ENCODE measurements at regions not wholly inside any gene's neighbourhood (a gene's known extent, or its start where the extent isn't known, plus 50 kb on each side); places are given as distances from the start of the nearest gene placed in this dataset.

- 87 to 97% (median 93%) methylated on average over 1 of the region's 1 CpG for WGBS, 5 donors
- Histone ChIP-seq H3K4me3 (no peak overlapping the region), H3K4me1 (no peaks in the 10 kb centered on the region), H3K27me3 (replicated peaks in 1 of 7) (no peaks in the 10 kb centered on the region), H3K27ac (no peak overlapping the region), H3K9me3 (no peaks in the 10 kb centered on the region), H3K36me3 (no peaks in the 10 kb centered on the region)
- DNase-seq = no peak
- no peak for TF ChIP-seq CTCF (IDR thresholded peaks at IDR 0.05 in 8 of 11, conservative IDR thresholded peaks at IDR 0.05 in 3 of 11)
- TF ChIP-seq POLR2AphosphoS5 (IDR thresholded peaks at IDR 0.05) = no peak
- TF ChIP-seq POLR2A (IDR thresholded peaks at IDR 0.05) = no peak
- intact Hi-C loops (cut with DNase I; ENCODE audit: low total_unique reads) = no loop called here
Observed at GRCh38 chr18:6563896-6564295, 149.2 kb upstream of the L3MBTL4 start.

GRCh38 chr18:6564950-6565814, 150.5 kb upstream of the L3MBTL4 start:
- WGBS, 5 donors = 87 to 94% (median 90%) methylated on average over 4 of the region's 4 CpGs
- no peak overlapping the region for H3K27ac ChIP-seq
- TF ChIP-seq POLR2AphosphoS5 (IDR thresholded peaks at IDR 0.05) = no peak
- no peak for TF ChIP-seq POLR2A (IDR thresholded peaks at IDR 0.05)
- TF ChIP-seq CTCF (IDR thresholded peaks at IDR 0.05 in 8 of 11, conservative IDR thresholded peaks at IDR 0.05 in 3 of 11) = no peak
- DNase-seq = no peak
- H3K9me3 ChIP-seq = no peaks in the 10 kb centered on the region
- no peaks in the 10 kb centered on the region for H3K27me3 ChIP-seq (replicated peaks in 1 of 7)
- intact Hi-C loops (cut with DNase I; ENCODE audit: low total_unique reads) = no loop called here
- H3K36me3 ChIP-seq = no peaks in the 10 kb centered on the region
- H3K4me3 ChIP-seq = no peak overlapping the region
- H3K4me1 ChIP-seq = no peaks in the 10 kb centered on the region

- intact Hi-C loops (cut with DNase I; ENCODE audit: low total_unique reads) = no loop called here
- TF ChIP-seq CTCF (IDR thresholded peaks at IDR 0.05 in 8 of 11, conservative IDR thresholded peaks at IDR 0.05 in 3 of 11) (no peak), POLR2AphosphoS5 (IDR thresholded peaks at IDR 0.05) (no peak), POLR2A (IDR thresholded peaks at IDR 0.05) (no peak)
- no peak overlapping the region for H3K4me3 ChIP-seq
- H3K27me3 ChIP-seq (replicated peaks in 1 of 7) = no peaks in the 10 kb centered on the region
- H3K9me3 ChIP-seq = no peaks in the 10 kb centered on the region
- H3K4me1 ChIP-seq = no peaks in the 10 kb centered on the region
- DNase-seq = no peak
- no peak overlapping the region for H3K27ac ChIP-seq
- 53 to 79% (median 69%) methylated on average over 2 of the region's 2 CpGs for WGBS, 5 donors
- H3K36me3 ChIP-seq = no peaks in the 10 kb centered on the region
Observed at GRCh38 chr18:6565815-6566081, 151.0 kb upstream of the L3MBTL4 start.

GRCh38 chr18:6566338-6566911, 151.7 kb upstream of the L3MBTL4 start:
- Histone ChIP-seq H3K4me1 (no peaks in the 10 kb centered on the region), H3K36me3 (no peaks in the 10 kb centered on the region), H3K27ac (no peak overlapping the region), H3K27me3 (replicated peaks in 1 of 7) (no peaks in the 10 kb centered on the region), H3K9me3 (no peaks in the 10 kb centered on the region), H3K4me3 (no peak overlapping the region)
- no peak for TF ChIP-seq POLR2AphosphoS5 (IDR thresholded peaks at IDR 0.05)
- no peak for TF ChIP-seq POLR2A (IDR thresholded peaks at IDR 0.05)
- TF ChIP-seq CTCF (IDR thresholded peaks at IDR 0.05 in 8 of 11, conservative IDR thresholded peaks at IDR 0.05 in 3 of 11) = no peak
- DNase-seq = no peak
- intact Hi-C loops (cut with DNase I; ENCODE audit: low total_unique reads) = no loop called here
- WGBS, 5 donors = 42 to 57% (median 52%) methylated on average over 3 of the region's 3 CpGs
